ENCODE measurements at regions not wholly inside any gene's neighbourhood (a gene's known extent, or its start where the extent isn't known, plus 50 kb on each side); places are given as distances from the start of the nearest gene placed in this dataset.
"Not testable (repeated sequence)": the region's sequence is repeated elsewhere in the genome, so short reads cannot be mapped to it uniquely, and the experiment has no call there.

GRCh38 chr20:22931653-22932608 is 103.2 kb upstream of the SSTR4 start:
- DNase-seq (ENCODE audit: low read depth, low spot score), result no peak

GRCh38 chr20:22939181-22939580 is 95.9 kb upstream of the SSTR4 start:
- in situ Hi-C loops (cut with HindIII; ENCODE audit: low pct_unique_long_range_greater_than_20kb, low sequenced_read_pairs), result no loop called here

More at GRCh38 chr20:22931653-22932608, 103.2 kb upstream of the SSTR4 start:
- in situ Hi-C loops (cut with HindIII; ENCODE audit: low pct_unique_long_range_greater_than_20kb, low sequenced_read_pairs), result no loop called here

GRCh38 chr20:22940350-22940749 is 94.8 kb upstream of the SSTR4 start:
- no peak for DNase-seq (ENCODE audit: low read depth, low spot score)
- in situ Hi-C loops (cut with HindIII; ENCODE audit: low pct_unique_long_range_greater_than_20kb, low sequenced_read_pairs), result no loop called here

More at GRCh38 chr20:22939181-22939580, 95.9 kb upstream of the SSTR4 start:
- peak; percentile 51 for DNase-seq (ENCODE audit: low read depth, low spot score)

GRCh38 chr20:22941550-22941949 is 93.6 kb upstream of the SSTR4 start:
- in situ Hi-C loops (cut with HindIII; ENCODE audit: low pct_unique_long_range_greater_than_20kb, low sequenced_read_pairs), result no loop called here
- no peak for DNase-seq (ENCODE audit: low read depth, low spot score)

GRCh38 chr20:22942742-22943141 is 92.4 kb upstream of the SSTR4 start:
- in situ Hi-C loops (cut with HindIII; ENCODE audit: low pct_unique_long_range_greater_than_20kb, low sequenced_read_pairs), result no loop called here
- no peak for DNase-seq (ENCODE audit: low read depth, low spot score)

- in situ Hi-C loops (cut with HindIII; ENCODE audit: low pct_unique_long_range_greater_than_20kb, low sequenced_read_pairs), result no loop called here
- no peak for DNase-seq (ENCODE audit: low read depth, low spot score)
Observed at GRCh38 chr20:22944062-22944461, 91.0 kb upstream of the SSTR4 start.

GRCh38 chr20:22944936-22945335 is 90.2 kb upstream of the SSTR4 start:
- in situ Hi-C loops (cut with HindIII; ENCODE audit: low pct_unique_long_range_greater_than_20kb, low sequenced_read_pairs), result no loop called here
- DNase-seq (ENCODE audit: low read depth, low spot score), result no peak

- in situ Hi-C loops (cut with HindIII; ENCODE audit: low pct_unique_long_range_greater_than_20kb, low sequenced_read_pairs), result no loop called here
- no peak for DNase-seq (ENCODE audit: low read depth, low spot score)
Observed at GRCh38 chr20:22946596-22946995, 88.5 kb upstream of the SSTR4 start.

GRCh38 chr20:22949331-22950109 is 85.6 kb upstream of the SSTR4 start:
- in situ Hi-C loops (cut with HindIII; ENCODE audit: low pct_unique_long_range_greater_than_20kb, low sequenced_read_pairs), result no loop called here
- DNase-seq (ENCODE audit: low read depth, low spot score), result peak; percentile 72

- no peak for DNase-seq (ENCODE audit: low read depth, low spot score)
- in situ Hi-C loops (cut with HindIII; ENCODE audit: low pct_unique_long_range_greater_than_20kb, low sequenced_read_pairs), result no loop called here
Observed at GRCh38 chr20:22951966-22952365, 83.1 kb upstream of the SSTR4 start.

- in situ Hi-C loops (cut with HindIII; ENCODE audit: low pct_unique_long_range_greater_than_20kb, low sequenced_read_pairs), result no loop called here
- no peak for DNase-seq (ENCODE audit: low read depth, low spot score)
Observed at GRCh38 chr20:22954661-22955060, 80.5 kb upstream of the SSTR4 start.

- no peak for DNase-seq (ENCODE audit: low read depth, low spot score)
- in situ Hi-C loops (cut with HindIII; ENCODE audit: low pct_unique_long_range_greater_than_20kb, low sequenced_read_pairs), result no loop called here
Observed at GRCh38 chr20:22958390-22958789, 76.7 kb upstream of the SSTR4 start.

- DNase-seq (ENCODE audit: low read depth, low spot score), result no peak
- in situ Hi-C loops (cut with HindIII; ENCODE audit: low pct_unique_long_range_greater_than_20kb, low sequenced_read_pairs), result no loop called here
Observed at GRCh38 chr20:22962567-22963439, 72.3 kb upstream of the SSTR4 start.

GRCh38 chr20:22963581-22963980 is 71.5 kb upstream of the SSTR4 start:
- in situ Hi-C loops (cut with HindIII; ENCODE audit: low pct_unique_long_range_greater_than_20kb, low sequenced_read_pairs), result no loop called here

GRCh38 chr20:22966787-22967464 is 68.2 kb upstream of the SSTR4 start:
- in situ Hi-C loops (cut with HindIII; ENCODE audit: low pct_unique_long_range_greater_than_20kb, low sequenced_read_pairs), result no loop called here
- DNase-seq (ENCODE audit: low read depth, low spot score), result no peak

More at GRCh38 chr20:22963581-22963980, 71.5 kb upstream of the SSTR4 start:
- DNase-seq (ENCODE audit: low read depth, low spot score), result no peak

GRCh38 chr20:22967706-22968105 is 67.4 kb upstream of the SSTR4 start:
- DNase-seq (ENCODE audit: low read depth, low spot score); in situ Hi-C loops (cut with HindIII; ENCODE audit: low pct_unique_long_range_greater_than_20kb, low sequenced_read_pairs): not testable (repeated sequence)

GRCh38 chr20:22969031-22969430 is 66.1 kb upstream of the SSTR4 start:
- DNase-seq (ENCODE audit: low read depth, low spot score); in situ Hi-C loops (cut with HindIII; ENCODE audit: low pct_unique_long_range_greater_than_20kb, low sequenced_read_pairs): not testable (repeated sequence)

Data from SK-MEL-5 (cell line).